Mesodermal cell (in vitro differentiated cells): ENCODE measurements at regions not wholly inside any gene's neighbourhood (a gene's known extent, or its start where the extent isn't known, plus 50 kb on each side); places are given as distances from the start of the nearest gene placed in this dataset.

ENCODE experiments used
- H3K27ac ChIP-seq: 2 replicates; pipeline ENCODE4 v1.7.0; 2013; ENCODE audit warnings: mild to moderate bottlenecking, low read depth, low read length, moderate library complexity; ENCODE audit not compliant: severe bottlenecking
- H3K36me3 ChIP-seq: 2 replicates; pipeline ENCODE4 v1.7.1; 2013; ENCODE audit warnings: mild to moderate bottlenecking, low read length, moderate library complexity; ENCODE audit not compliant: control insufficient read depth, insufficient read depth
- H3K4me1 ChIP-seq: one replicate; pipeline ENCODE4 v1.7.1; 2013; ENCODE audit warnings: mild to moderate bottlenecking, low read length; ENCODE audit not compliant: insufficient read depth, control insufficient read depth, poor library complexity, severe bottlenecking
- H3K4me3 ChIP-seq: 2 replicates; pipeline ENCODE4 v1.7.0; 2013; ENCODE audit warnings: low read length, control low read depth, mild to moderate bottlenecking; ENCODE audit not compliant: insufficient read depth, poor library complexity, severe bottlenecking; ENCODE audit errors: extremely low read depth
- H3K9me3 ChIP-seq: 2 replicates; pipeline ENCODE4 v1.7.1; 2013; ENCODE audit warnings: mild to moderate bottlenecking, low read length, moderate library complexity; ENCODE audit not compliant: control insufficient read depth
- WGBS, 2 experiments: methylation state at CpG; one replicate each; pipeline ENCODE4 v1.1.5; 2013; ENCODE audit warnings: missing lambda C conversion rate in 2 of 2; ENCODE audit not compliant: insufficient coverage in 2 of 2; 5-methylcytosine and 5-hydroxymethylcytosine counted together

DNA sequence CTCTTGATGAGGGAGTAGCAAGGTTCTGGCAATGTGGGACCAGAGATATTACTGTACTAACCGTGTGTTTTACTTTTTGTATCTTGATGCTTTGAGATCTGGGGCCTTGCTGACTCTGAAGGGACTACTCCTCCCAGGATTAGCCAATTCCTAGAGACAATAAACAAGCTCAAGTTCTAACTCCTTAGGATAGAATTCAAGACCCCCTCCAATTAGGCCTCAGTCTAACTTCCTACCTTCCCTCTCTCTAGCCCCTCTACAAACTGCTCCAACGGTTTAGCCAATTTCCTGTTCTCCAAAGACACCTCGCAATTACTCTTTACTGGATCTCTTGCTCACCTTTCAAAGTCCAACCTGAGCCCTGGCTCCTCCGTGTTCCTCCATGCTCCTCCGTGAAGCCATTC is 158.7 kb upstream of the JARID2 start:
- WGBS, 2 experiments: 95 to 96% methylated on average over 4 of the region's 5 CpGs
- Histone ChIP-seq H3K9me3 (no peaks in the 10 kb centered on the region), H3K4me3 (no peak overlapping the region), H3K36me3 (no peaks in the 10 kb centered on the region), H3K4me1 (no peaks in the 10 kb centered on the region), H3K27ac (no peak overlapping the region)

DNA sequence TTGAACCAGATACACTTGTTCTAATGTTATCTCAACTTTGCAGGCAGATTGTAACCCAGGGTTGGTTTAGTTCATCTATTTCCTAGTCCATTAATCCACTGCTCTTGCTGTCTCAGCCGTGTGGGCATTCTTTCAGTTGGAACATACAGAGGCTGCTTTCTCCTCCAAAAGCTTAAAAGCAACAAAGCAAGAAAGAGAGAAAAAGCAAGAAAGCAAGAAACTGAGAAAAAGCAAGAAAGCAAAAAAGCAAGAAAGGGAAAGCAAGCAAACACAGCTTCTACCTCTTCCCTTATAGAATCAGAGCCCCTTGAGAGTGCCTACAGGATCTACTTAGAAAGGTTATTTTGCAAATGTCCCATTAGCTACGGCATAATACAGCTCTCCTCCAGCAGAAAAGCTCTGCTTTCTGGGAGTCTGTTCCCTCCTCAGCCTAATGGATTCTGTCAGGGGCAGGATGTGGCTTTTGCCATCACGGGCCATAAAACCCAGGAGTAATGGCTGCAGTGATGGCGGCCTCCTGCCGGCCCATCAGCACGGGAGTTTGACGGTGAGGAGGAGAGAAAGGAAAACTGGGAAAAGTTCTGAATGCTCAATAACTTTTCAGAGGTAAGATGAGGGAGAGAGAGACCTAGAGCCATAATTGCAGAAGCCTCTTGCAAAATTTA is 156.8 kb upstream of the JARID2 start:
- WGBS, 2 experiments: 63 to 75% methylated on average over 5 to 6 of the region's 7 CpGs
- Histone ChIP-seq H3K36me3 (no peaks in the 10 kb centered on the region), H3K9me3 (no peaks in the 10 kb centered on the region), H3K4me3 (no peak overlapping the region), H3K27ac (peak overlapping the region; percentile 49), H3K4me1 (no peaks in the 10 kb centered on the region)

DNA sequence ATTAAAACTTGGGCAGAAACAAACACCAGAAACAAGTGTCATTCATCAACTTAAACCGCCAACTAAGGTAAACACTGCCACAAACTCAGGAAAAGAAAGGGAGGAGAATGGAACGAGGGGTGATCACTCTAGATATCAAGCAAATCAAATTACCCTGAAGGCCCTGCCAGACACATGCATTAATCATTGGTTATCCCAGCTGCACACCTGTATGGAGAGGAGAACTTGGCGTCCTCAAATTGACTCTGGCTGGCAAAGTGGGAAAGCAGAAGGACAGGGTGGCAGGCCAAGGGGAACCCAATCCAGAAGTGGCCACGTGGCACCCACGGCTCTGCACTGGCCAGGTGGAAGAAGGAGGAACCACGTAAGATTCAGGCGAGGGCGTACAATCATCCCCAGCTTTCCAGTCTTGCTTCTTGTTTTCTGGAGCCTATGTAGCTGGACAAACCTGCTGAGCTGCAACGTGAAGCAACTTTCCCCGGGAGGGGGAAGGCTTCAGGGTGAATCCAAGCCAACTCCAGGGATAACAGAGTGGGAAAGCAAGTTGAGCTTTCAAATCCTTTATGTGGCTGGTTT is 156.2 kb upstream of the JARID2 start:
- no peaks in the 10 kb centered on the region for H3K36me3 ChIP-seq
- WGBS, 2 experiments: 79 to 88% methylated on average over 7 to 8 of the region's 10 CpGs
- H3K9me3 ChIP-seq: no peaks in the 10 kb centered on the region
- H3K27ac ChIP-seq: no peak overlapping the region
- no peaks in the 10 kb centered on the region for H3K4me1 ChIP-seq
- H3K4me3 ChIP-seq: no peak overlapping the region

DNA sequence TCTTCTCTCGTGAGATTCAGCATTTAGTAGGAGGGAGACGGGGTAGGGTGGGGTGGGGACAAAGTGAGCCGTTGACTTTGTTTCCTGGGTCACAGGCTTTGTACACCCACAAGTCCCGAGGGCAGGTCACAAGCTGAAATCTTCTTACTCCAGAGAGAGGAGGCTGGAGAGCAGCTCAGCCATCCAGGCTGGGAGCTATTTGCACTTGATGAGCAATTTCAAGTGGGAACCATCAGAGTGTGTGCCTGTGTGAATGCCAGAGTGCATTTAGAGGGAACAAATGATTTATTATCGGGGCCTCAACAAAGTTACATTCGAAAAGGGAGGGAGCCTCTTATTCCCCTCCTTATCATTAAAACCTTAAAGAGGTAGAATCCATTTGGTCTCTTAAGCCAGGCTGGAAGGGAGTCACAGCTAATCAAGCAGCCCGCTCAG is 155.7 kb upstream of the JARID2 start:
- Histone ChIP-seq H3K36me3 (no peaks in the 10 kb centered on the region), H3K4me3 (no peak overlapping the region), H3K9me3 (no peaks in the 10 kb centered on the region), H3K4me1 (no peaks in the 10 kb centered on the region), H3K27ac (no peak overlapping the region)
- 89 to 93% methylated on average over 3 of the region's 7 CpGs for WGBS, 2 experiments

DNA sequence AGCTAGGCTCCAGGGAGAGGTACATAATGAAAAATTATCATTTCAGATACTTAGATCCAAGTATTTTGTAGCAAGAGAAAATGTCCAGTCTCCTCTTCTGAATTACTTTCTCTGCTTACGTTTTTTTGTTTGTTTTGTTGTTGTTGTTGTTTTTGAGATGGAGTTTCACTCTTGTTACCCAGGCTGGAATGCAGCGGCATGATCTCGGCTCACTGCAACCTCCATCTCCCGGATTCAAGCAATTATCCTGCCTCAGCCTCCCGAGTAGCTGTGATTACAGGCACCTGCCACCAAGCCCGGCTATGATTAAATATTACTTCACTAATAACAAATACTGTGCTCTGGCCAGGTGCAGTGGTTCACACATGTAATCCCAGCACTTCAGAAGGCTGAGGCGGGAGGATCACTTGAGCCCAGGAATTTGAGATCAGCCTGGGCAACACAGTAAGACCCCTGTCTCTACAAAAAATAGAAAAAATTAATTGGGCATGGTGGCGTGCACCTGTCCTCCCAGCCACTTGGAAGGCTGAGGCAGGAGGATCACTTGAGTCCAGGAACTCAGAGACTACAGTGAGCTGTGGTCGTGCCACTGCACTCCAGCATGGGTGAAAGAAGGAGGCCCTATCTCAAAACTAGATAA is 155.0 kb upstream of the JARID2 start:
- no peaks in the 10 kb centered on the region for H3K36me3 ChIP-seq
- WGBS, 2 experiments: 85% methylated on average over 3 to 4 of the region's 9 CpGs

DNA sequence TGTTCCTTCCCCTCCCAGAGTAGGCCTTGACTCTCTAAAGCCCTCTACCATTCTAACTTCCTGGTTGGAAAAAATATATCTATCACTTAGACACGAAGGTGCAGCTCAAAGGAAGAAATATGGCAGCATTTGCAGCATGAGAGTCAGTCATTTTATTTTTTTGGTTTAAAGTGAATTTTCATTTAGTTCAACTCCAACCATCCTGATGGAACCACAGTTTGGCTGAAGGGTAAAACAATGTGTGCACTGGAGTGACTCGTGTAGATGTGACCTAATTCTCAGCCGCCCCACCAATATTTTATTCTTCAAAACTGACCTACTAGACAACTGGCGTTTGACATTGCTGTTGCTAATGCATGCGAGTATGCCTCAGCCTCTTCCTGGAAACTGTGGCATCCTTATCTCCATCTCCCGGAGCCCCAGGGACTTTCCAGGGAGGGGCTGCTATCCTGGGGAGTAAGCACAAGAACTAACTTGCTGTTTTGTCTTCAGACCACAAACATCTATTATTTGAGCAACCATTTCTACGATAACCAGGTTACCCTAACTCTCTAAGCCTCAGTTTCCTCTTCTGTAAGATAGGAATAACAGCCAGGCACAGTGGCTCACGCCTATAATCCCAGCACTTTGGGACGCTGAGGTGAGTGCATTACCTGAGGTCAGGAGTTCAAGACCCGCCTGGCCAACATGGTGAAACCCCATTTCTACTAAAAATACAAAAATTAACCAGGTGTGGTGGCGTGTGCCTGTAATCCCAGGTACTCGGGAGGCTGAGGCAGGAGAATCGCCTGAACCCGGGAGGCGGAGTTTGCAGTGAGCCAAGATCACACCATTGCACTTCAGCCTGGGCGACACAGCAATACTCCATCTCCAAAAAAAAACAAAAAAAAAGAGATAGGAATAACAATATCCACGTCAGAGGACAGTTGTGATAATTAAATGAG is 148.7 kb upstream of the JARID2 start:
- Histone ChIP-seq H3K4me3 (no peak overlapping the region), H3K4me1 (no peaks in the 10 kb centered on the region), H3K27ac (no peak overlapping the region), H3K36me3 (no peaks in the 10 kb centered on the region), H3K9me3 (no peaks in the 10 kb centered on the region)
- WGBS, 2 experiments: 86 to 88% methylated on average over 4 to 13 of the region's 17 CpGs

More for the DNA sequence above, 155.0 kb upstream of the JARID2 start:
- no peak overlapping the region for H3K27ac ChIP-seq
- no peaks in the 10 kb centered on the region for H3K4me1 ChIP-seq
- no peaks in the 10 kb centered on the region for H3K9me3 ChIP-seq
- no peak overlapping the region for H3K4me3 ChIP-seq

DNA sequence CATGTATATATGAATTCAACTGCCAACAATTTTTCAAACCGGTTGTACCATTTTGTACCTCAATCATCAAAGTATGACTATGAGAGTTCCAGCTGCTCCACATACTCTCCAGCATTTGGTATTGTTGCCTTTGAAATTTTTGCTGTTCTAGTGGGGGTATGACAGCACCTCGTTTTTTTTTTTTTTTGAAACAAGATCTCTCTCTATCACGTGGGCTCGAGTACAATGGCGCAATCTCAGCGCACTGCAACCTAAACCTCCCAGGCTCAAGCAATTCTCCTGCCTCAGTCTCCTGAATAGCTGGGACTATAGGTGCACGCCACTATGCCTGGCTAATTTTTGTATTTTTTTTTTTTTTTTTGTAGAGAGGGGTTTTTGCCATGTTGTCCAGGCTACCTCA is 144.7 kb upstream of the JARID2 start:
- Histone ChIP-seq H3K4me3 (no peak overlapping the region), H3K4me1 (no peaks in the 10 kb centered on the region), H3K9me3 (no peaks in the 10 kb centered on the region), H3K36me3 (no peaks in the 10 kb centered on the region), H3K27ac (no peak overlapping the region)
- 93 to 100% methylated on average over 2 to 4 of the region's 7 CpGs for WGBS, 2 experiments

DNA sequence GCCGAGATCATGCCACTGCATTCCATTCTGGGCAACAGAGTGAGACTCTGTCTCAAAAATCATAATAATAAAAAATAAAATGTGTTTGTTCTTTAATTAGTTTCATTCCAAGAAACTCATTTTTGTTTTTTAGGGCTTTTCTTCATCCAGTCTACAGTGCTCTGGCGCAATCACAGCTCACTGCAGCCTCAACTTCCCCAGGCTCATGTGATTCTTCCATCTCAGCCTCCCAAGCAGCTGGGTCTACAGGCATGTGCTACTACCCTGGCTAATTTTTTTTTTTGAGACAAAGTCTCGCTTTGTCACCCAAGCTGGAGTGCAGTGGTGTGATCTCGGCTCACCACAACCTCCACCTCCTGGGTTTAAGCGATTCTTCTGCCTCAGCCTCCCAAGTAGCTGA is 143.6 kb upstream of the JARID2 start:
- no peak overlapping the region for H3K4me3 ChIP-seq
- H3K9me3 ChIP-seq: no peaks in the 10 kb centered on the region
- H3K4me1 ChIP-seq: no peaks in the 10 kb centered on the region
- no peak overlapping the region for H3K27ac ChIP-seq
- no peaks in the 10 kb centered on the region for H3K36me3 ChIP-seq
- WGBS, 2 experiments: 93 to 96% methylated on average over 4 of the region's 5 CpGs

DNA sequence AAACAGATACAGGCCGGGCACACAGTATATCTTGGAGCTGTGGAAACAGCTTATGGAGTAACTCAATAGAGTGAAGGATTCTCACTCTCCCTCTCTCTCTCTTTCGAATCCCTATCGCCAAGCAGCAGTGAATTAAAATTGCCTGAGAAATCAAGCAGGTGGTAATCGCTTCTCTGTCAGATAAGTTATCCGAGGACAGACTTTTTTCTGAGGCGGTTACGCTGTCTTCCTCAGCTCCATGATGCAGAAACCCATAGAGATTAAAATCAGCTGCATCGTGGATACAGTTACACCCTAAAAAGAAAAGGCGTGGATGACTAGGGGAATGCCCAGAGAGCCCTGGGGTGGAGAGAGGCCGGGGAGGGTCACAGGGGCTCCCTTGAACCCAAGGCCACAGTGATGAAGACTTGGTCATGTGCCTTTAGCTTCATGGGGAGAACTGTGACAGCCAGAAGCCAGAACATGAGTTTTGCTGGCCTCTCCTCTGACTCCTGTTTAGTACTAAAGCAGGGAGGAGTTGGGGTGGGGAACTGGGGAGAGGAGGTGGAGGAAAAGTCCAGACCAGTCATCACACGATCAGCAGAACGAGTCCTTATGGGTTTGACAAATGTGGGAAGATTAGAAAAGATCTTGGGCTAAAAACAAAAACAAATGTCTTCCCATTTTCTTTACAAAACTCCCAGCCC is 138.8 kb upstream of the JARID2 start:
- H3K36me3 ChIP-seq: no peaks in the 10 kb centered on the region
- H3K27ac ChIP-seq: no peak overlapping the region
- WGBS, 2 experiments: 93 to 96% methylated on average over 6 to 8 of the region's 12 CpGs
- no peak overlapping the region for H3K4me3 ChIP-seq
- no peaks in the 10 kb centered on the region for H3K4me1 ChIP-seq
- H3K9me3 ChIP-seq: no peaks in the 10 kb centered on the region
